LNCaP clone FGC (cell line): ENCODE measurements at regions not wholly inside any gene's neighbourhood (a gene's known extent, or its start where the extent isn't known, plus 50 kb on each side); places are given as distances from the start of the nearest gene placed in this dataset.

Experiments
- DNase-seq: peaks from one replicate; pipeline ENCODE4 v3.0.0-alpha.2; 2011; ENCODE audit warnings: low read depth
- H3K4me3 ChIP-seq: 2 replicates; pipeline ENCODE4 v1.5.1; 2011; ENCODE audit warnings: mild to moderate bottlenecking, low read depth, low read length, control low read depth
- TF ChIP-seq, protein P1 (sequence below): IDR thresholded peaks from 2 replicates; pipeline ENCODE4 v1.5.1; 2012; ENCODE audit warnings: mild to moderate bottlenecking; ENCODE audit not compliant: control insufficient read depth, insufficient read depth; ENCODE audit errors: extremely low read depth

- TF ChIP-seq, protein P1, sequence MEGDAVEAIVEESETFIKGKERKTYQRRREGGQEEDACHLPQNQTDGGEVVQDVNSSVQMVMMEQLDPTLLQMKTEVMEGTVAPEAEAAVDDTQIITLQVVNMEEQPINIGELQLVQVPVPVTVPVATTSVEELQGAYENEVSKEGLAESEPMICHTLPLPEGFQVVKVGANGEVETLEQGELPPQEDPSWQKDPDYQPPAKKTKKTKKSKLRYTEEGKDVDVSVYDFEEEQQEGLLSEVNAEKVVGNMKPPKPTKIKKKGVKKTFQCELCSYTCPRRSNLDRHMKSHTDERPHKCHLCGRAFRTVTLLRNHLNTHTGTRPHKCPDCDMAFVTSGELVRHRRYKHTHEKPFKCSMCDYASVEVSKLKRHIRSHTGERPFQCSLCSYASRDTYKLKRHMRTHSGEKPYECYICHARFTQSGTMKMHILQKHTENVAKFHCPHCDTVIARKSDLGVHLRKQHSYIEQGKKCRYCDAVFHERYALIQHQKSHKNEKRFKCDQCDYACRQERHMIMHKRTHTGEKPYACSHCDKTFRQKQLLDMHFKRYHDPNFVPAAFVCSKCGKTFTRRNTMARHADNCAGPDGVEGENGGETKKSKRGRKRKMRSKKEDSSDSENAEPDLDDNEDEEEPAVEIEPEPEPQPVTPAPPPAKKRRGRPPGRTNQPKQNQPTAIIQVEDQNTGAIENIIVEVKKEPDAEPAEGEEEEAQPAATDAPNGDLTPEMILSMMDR = no peak
- no peak for DNase-seq
- no peak overlapping the region for H3K4me3 ChIP-seq
Measured at GRCh38 chr10:109426987-109427386, 496.3 kb downstream of the XPNPEP1 start.

GRCh38 chr10:109418795-109419194, 504.5 kb downstream of the XPNPEP1 start:
- no peak for DNase-seq
- H3K4me3 ChIP-seq = no peak overlapping the region
- TF ChIP-seq, protein P1 = no peak

DNA sequence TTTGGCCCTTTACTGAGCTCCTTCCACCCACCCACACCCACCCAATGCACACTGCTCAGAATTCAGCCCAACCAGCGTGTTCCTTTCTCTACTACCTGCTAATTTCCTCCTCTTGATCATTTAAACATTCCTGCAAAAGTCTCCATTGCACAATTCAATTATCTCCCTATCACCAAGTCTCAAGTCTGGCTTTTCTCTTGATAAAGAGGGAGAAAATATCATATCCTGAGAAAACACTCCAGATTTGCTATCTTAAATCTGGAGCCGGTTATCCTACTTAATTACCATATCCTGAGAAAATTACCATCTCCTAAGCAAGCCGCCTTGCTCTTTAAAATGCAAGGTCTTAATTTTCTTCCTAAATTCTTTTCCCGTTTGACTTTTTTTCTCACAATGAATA, 505.5 kb downstream of the XPNPEP1 start:
- DNase-seq = no peak
- H3K4me3 ChIP-seq = no peak overlapping the region
- TF ChIP-seq, protein P1 = no peak

DNA sequence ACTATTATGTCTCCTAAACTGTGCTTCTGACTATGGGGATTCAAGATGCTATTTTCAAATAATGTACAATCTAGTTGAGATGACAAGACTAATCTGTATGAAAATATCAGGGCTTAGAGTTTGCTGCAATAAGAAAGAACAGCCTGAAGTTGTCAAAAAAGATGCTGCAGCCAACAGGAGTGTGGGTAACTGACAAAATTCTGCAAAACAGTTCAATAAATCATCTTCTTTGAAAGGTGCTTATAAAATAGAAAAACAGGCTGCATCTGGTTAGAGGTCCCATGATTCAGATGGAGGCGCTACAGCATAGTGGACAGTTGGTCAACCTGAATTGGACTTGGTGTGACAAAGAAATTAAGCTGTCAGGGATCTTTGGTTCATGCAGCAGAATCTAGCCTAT, 511.0 kb downstream of the XPNPEP1 start:
- TF ChIP-seq, protein P1 = no peak
- no peak overlapping the region for H3K4me3 ChIP-seq
- DNase-seq = no peak

GRCh38 chr10:109411917-109412316, 511.4 kb downstream of the XPNPEP1 start:
- TF ChIP-seq, protein P1 = peak; percentile 76
- peak; percentile 26 for DNase-seq
- H3K4me3 ChIP-seq = no peak overlapping the region

DNA sequence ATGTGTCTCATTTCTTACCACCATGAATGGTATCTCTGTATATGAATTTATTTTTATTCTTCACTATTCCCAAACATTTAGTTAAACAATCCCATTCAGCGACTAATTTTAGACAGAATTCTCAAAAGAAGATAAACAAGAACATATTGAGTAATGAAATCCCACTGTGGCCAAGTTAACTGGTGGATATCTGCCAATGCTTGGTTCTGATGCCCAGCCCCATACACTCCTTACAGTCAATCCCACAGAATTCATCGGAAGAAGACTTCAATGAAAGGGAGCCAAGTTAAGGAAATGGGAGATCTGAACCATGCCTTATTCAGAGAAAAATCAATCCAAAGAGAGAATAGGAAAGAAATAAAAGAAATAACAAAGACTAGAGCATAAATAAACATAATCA, 518.0 kb downstream of the XPNPEP1 start:
- no peak for DNase-seq
- H3K4me3 ChIP-seq = no peak overlapping the region
- TF ChIP-seq, protein P1 = no peak

DNA sequence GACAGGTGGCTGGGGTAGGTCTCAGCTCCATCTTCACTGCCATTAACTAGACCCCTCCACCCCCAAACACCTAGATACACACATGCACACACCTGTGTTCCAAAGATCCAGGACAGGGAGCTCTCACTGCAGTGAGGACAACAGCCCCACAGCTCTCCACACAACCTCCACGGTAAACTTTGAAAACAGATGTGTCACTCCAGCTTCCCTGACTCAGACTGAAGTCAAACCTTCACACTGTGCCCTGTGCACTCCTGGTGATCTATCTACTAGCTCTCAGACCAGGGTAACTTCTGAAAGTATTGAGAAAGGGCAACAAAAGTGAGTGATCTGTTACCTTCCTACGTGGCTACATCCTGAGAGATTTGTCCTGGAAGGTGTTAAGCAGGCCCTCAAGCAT, 519.8 kb downstream of the XPNPEP1 start:
- H3K4me3 ChIP-seq = no peak overlapping the region
- TF ChIP-seq, protein P1 = no peak
- no peak for DNase-seq
